Lung (tissue), 11 donors: ENCODE measurements at regions not wholly inside any gene's neighbourhood (a gene's known extent, or its start where the extent isn't known, plus 50 kb on each side); places are given as distances from the start of the nearest gene placed in this dataset.

ENCODE experiments used
- ATAC-seq: fragments of 200-7000 bp; cut with Tn5 transposase; one replicate; pipeline ENCODE4 v1.9.1; 2020; ENCODE audit warnings: moderate number of reproducible peaks; ENCODE audit not compliant: insufficient read depth, low FRiP score
- DNase-seq, 3 donors: peaks; one replicate each; pipeline ENCODE4 v3.0.0-alpha.2; 2013 to 2017
- H3K27ac ChIP-seq, 2 donors: one replicate each; pipeline ENCODE4 v1.5.1; 2013; ENCODE audit warnings: mild to moderate bottlenecking in 2 of 2, moderate library complexity in 2 of 2, control low read depth in 1 of 2, inconsistent platforms in 1 of 2, low read depth in 1 of 2, low read length in 1 of 2
- H3K27me3 ChIP-seq, 3 donors: one replicate each; pipeline ENCODE4 v1.5.1; 2013; ENCODE audit warnings: low read length in 2 of 3; ENCODE audit not compliant: control insufficient read depth in 3 of 3, insufficient read depth in 3 of 3
- H3K36me3 ChIP-seq, 4 donors: one replicate each; pipeline ENCODE4 v1.5.1; 2013; ENCODE audit warnings: low read length in 4 of 4, mild to moderate bottlenecking in 1 of 4, moderate library complexity in 1 of 4; ENCODE audit not compliant: control insufficient read depth in 4 of 4, insufficient read depth in 4 of 4
- H3K4me1 ChIP-seq, 5 donors: one replicate each; pipeline ENCODE4 v1.5.1; 2013; ENCODE audit warnings: low read length in 5 of 5, mild to moderate bottlenecking in 2 of 5, moderate library complexity in 1 of 5; ENCODE audit not compliant: control insufficient read depth in 5 of 5, insufficient read depth in 5 of 5
- H3K4me3 ChIP-seq: one replicate; pipeline ENCODE4 v1.5.1; 2013; ENCODE audit warnings: mild to moderate bottlenecking, control low read depth, moderate library complexity
- H3K9ac ChIP-seq, 2 donors: one replicate each; pipeline ENCODE4 v1.5.1; 2013; ENCODE audit warnings: low read length in 2 of 2, control low read depth in 1 of 2; ENCODE audit not compliant: insufficient read depth in 1 of 2
- H3K9me3 ChIP-seq, 4 donors: one replicate each; pipeline ENCODE4 v1.5.1; 2013; ENCODE audit warnings: low read length in 3 of 4, mild to moderate bottlenecking in 1 of 4, moderate library complexity in 1 of 4; ENCODE audit not compliant: control insufficient read depth in 4 of 4, insufficient read depth in 3 of 4
- CTCF ChIP-seq: IDR thresholded peaks from 2 replicates; pipeline ENCODE4 v1.5.1; 2012; ENCODE audit warnings: mild to moderate bottlenecking; ENCODE audit errors: control extremely low read depth, extremely low read depth
- WGBS, 2 donors: extraction: QIAGEN DNeasy Blood & Tissue Kit; methylation state at CpG; one replicate each; pipeline ENCODE4 v1.1.7; 2013; 5-methylcytosine and 5-hydroxymethylcytosine counted together
- donor health status: control.
- donor health status: control.
- donor health status: Bipolar disorder and iron deficiency.
- donor health status: healthy.
- donor health status: DM: yes; HTN: yes; CAD: no.

DNA sequence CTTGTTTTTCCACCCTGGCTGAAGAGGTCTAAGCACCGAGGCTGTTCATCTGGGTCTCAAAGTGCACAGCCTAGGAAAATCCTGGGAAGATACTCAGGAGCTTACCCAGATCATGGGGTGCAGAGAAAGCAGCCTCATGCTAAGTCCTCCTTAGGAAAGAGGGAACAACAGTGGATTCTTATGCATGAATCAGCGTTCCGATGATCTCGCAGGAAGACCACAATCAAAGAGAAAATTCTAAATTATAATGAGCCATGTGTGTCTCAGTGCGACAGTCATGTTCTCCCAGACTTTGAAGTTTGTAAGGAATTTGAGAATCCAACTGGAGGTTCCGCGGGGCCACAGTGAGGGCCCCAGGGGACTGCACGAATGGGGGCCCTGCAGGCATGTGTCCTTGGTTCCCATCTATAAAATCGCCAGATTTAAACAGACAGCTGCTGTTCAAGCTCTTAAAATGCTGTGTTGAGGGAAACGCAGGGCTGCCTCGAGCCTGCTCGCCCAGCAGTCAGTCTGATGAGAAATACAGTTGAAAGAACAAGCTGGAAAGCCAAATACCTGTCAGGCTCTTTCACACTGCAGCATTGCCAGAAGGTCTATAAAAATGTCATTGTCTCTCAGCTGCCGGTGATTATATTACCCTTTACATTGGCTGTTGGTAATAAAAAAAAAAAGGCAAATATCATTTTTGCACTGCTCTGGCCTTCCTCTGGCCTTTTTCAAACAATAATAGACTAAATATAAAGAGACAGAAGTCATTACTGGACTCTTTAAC, 152.1 kb downstream of the PMP22 start:
- peaks cover 0 to 8% (median 6%) of the 10 kb centered on the region in 4 donors for H3K9me3 ChIP-seq
- DNase-seq (peak; percentile 53 to 81 (median 76)), ATAC-seq (no peak)
- no peak for TF ChIP-seq CTCF
- H3K36me3 ChIP-seq = no peaks in the 10 kb centered on the region
- peaks cover 0 to 13% (median 0%) of the 10 kb centered on the region in 5 donors for H3K4me1 ChIP-seq
- no peak overlapping the region for H3K9ac ChIP-seq
- peaks cover 0 to 4% (median 3%) of the 10 kb centered on the region in 3 donors for H3K27me3 ChIP-seq
- no peak overlapping the region for H3K27ac ChIP-seq
- H3K4me3 ChIP-seq = no peak overlapping the region
- WGBS, 2 donors = 69 to 79% methylated on average over 13 of the region's 13 CpGs

DNA sequence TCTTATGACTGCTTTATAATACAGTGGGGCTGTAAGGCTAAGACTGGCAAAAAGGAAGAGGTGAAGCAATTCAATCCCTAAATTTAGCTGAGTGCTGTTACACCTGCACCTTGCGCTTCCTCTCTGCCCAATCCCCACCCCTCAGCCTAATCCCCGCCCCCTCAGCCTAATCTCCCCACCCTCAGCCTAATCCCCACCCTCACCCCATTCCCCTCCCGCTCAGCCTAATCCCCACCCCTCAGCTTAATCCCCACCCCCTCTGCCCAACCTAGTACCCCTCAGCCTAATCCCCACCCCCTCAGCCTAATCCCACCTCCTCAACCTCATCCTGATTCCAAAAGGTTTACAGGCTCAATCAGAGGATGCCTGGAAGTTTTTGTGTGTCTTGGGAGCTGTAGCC, 155.5 kb downstream of the PMP22 start:
- DNase-seq = no peak
- TF ChIP-seq CTCF = no peak
- Histone ChIP-seq H3K9me3 (peaks cover 0 to under 1% (median 0%) of the 10 kb centered on the region in 4 donors), H3K27ac (no peak overlapping the region), H3K36me3 (no peaks in the 10 kb centered on the region), H3K27me3 (peaks cover 0 to 4% (median 3%) of the 10 kb centered on the region in 3 donors), H3K4me1 (peaks cover 0 to 13% (median 0%) of the 10 kb centered on the region in 5 donors), H3K4me3 (no peak overlapping the region), H3K9ac (no peak overlapping the region)
- no peak for ATAC-seq
- 68 to 73% methylated on average over 3 of the region's 3 CpGs for WGBS, 2 donors

DNA sequence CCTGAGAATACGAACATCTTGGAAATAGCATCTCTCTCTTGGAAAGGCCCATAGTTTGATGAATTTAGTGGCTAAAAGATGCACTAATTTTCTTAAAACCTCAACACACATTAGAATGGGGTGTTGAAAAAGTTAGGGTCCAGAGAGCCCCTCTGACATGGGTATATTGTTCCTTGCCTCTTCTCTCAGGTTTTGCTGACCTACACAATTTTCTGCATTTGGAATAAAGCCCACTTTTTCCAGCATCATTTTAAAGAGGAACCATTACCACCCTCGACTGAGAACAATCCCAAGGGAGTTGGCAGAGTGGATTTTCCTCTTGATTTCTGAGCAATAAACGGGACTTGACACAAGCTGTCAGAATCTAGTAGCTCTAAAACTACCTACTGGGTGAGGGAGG, 156.1 kb downstream of the PMP22 start:
- WGBS, 2 donors = 72 to 77% methylated on average over 3 of the region's 3 CpGs
- no peak overlapping the region for H3K4me3 ChIP-seq
- H3K36me3 ChIP-seq = no peaks in the 10 kb centered on the region
- H3K9me3 ChIP-seq = no peaks in the 10 kb centered on the region
- DNase-seq (no peak), ATAC-seq (no peak)
- no peak overlapping the region for H3K27ac ChIP-seq
- peaks cover 0 to 4% (median 3%) of the 10 kb centered on the region in 3 donors for H3K27me3 ChIP-seq
- TF ChIP-seq CTCF = no peak
- H3K9ac ChIP-seq = no peak overlapping the region
- H3K4me1 ChIP-seq = peaks cover 0 to 13% (median 0%) of the 10 kb centered on the region in 5 donors
